PC-9 (cell line): ENCODE measurements at regions not wholly inside any gene's neighbourhood (a gene's known extent, or its start where the extent isn't known, plus 50 kb on each side); places are given as distances from the start of the nearest gene placed in this dataset.

Source experiments
- BruUV-seq: library from RNA; stranded (reverse); fragments of 400-500 nt; replicated peaks from 2 replicates; lab custom pipeline; 2021; lab: Mats Ljungman, UMichigan
- CTCF ChIA-PET: fragments of 300-600 bp; sonication (Branson Sonifier 250); formaldehyde crosslinking; loops from one replicate; lab custom pipeline; 2022; ENCODE audit warnings: antibody characterized with exemption; lab: Charles Lee
- POLR2A ChIA-PET: fragments of 300-600 bp; sonication (Branson Sonifier 250); formaldehyde crosslinking; loops from one replicate; lab custom pipeline; 2022; ENCODE audit warnings: antibody characterized with exemption; ENCODE audit not compliant: unreplicated experiment; lab: Charles Lee
- DNase-seq, 2 experiments: peaks; one replicate each; pipeline versions ENCODE4 v3.0.0 to v3.0.0-alpha.2; 2015 to 2022; ENCODE audit warnings: mixed read lengths in 1 of 2
- H2AFZ ChIP-seq: fragments of 200-600 bp; sonication (generic); 2 replicates; pipeline ENCODE4 v1.8.1; 2017; ENCODE audit warnings: antibody characterized with exemption
- H3F3A ChIP-seq: fragments of 200-600 bp; sonication (generic); 2 replicates; pipeline ENCODE4 v1.8.1; 2017; ENCODE audit warnings: antibody characterized with exemption, mild to moderate bottlenecking, low read depth; ENCODE audit not compliant: insufficient read depth
- H3K27ac ChIP-seq: fragments of 200-600 bp; sonication (generic); 2 replicates; pipeline ENCODE4 v1.6.1; 2016; ENCODE audit warnings: mixed run types
- H3K27me3 ChIP-seq: fragments of 200-600 bp; sonication (generic); 2 replicates; pipeline ENCODE4 v1.6.1; 2016; ENCODE audit warnings: low read depth, mixed run types; ENCODE audit not compliant: insufficient read depth
- H3K36me3 ChIP-seq: fragments of 200-600 bp; sonication (generic); 2 replicates; pipeline ENCODE4 v1.6.1; 2016; ENCODE audit warnings: low read depth, mixed run types
- H3K4me1 ChIP-seq: fragments of 200-600 bp; sonication (generic); replicated peaks from 2 replicates; pipeline ENCODE4 v1.6.1; 2016; ENCODE audit warnings: mixed run types; ENCODE audit not compliant: insufficient read depth
- H3K4me2 ChIP-seq: fragments of 200-600 bp; sonication (generic); 2 replicates; pipeline ENCODE4 v1.6.1; 2017; ENCODE audit warnings: mixed run types
- H3K4me3 ChIP-seq: fragments of 200-600 bp; sonication (generic); 2 replicates; pipeline ENCODE4 v1.6.1; 2016; ENCODE audit warnings: mixed run types
- H3K79me2 ChIP-seq: fragments of 200-600 bp; sonication (generic); 2 replicates; pipeline ENCODE4 v1.6.1; 2017; ENCODE audit warnings: low read depth, mixed run types
- H3K9me2 ChIP-seq: fragments of 200-600 bp; sonication (generic); 2 replicates; pipeline ENCODE4 v1.8.1; 2017; ENCODE audit warnings: mild to moderate bottlenecking; ENCODE audit not compliant: insufficient read depth
- H3K9me3 ChIP-seq: fragments of 200-600 bp; sonication (generic); 2 replicates; pipeline ENCODE4 v1.8.1; 2016; ENCODE audit warnings: low read depth; ENCODE audit not compliant: insufficient read depth
- H4K20me1 ChIP-seq: fragments of 200-600 bp; sonication (generic); 2 replicates; pipeline ENCODE4 v1.8.1; 2017; ENCODE audit not compliant: insufficient read depth
- EZH2 ChIP-seq: fragments of 200-600 bp; sonication (generic); IDR thresholded peaks from 2 replicates; pipeline ENCODE4 v1.8.0; 2017; ENCODE audit warnings: antibody characterized with exemption, low read depth
- intact Hi-C: fragments of 100-400 bp; cut with micrococcal nuclease; formaldehyde crosslinking; loops from one replicate; pipeline ENCODE4 v1.10.0; 2022; ENCODE audit not compliant: unreplicated experiment
- TF ChIP-seq, protein P1 (sequence below): fragments of 200-600 bp; sonication (generic); conservative IDR thresholded peaks from 2 replicates; pipeline ENCODE4 v1.6.1; 2017; ENCODE audit warnings: mixed run types, antibody characterized with exemption, mild to moderate bottlenecking, moderate library complexity

GRCh38 chr7:110407242-110407641 is 683.7 kb upstream of the LRRN3 start:
- H4K20me1 ChIP-seq: no peaks in the 10 kb centered on the region
- no peaks in the 10 kb centered on the region; the same call in 1 of the 2 replicates for H3K9me2 ChIP-seq
- no peak overlapping the region for H3K4me3 ChIP-seq
- no peaks in the 10 kb centered on the region for H3F3A ChIP-seq
- POLR2A ChIA-PET: no interaction called here
- H3K36me3 ChIP-seq: no peaks in the 10 kb centered on the region
- CTCF ChIA-PET: no interaction called here
- no peak for DNase-seq
- intact Hi-C loops: no loop called here
- BruUV-seq: no TSS peak
- TF ChIP-seq EZH2: no peak
- TF ChIP-seq, protein P1, sequence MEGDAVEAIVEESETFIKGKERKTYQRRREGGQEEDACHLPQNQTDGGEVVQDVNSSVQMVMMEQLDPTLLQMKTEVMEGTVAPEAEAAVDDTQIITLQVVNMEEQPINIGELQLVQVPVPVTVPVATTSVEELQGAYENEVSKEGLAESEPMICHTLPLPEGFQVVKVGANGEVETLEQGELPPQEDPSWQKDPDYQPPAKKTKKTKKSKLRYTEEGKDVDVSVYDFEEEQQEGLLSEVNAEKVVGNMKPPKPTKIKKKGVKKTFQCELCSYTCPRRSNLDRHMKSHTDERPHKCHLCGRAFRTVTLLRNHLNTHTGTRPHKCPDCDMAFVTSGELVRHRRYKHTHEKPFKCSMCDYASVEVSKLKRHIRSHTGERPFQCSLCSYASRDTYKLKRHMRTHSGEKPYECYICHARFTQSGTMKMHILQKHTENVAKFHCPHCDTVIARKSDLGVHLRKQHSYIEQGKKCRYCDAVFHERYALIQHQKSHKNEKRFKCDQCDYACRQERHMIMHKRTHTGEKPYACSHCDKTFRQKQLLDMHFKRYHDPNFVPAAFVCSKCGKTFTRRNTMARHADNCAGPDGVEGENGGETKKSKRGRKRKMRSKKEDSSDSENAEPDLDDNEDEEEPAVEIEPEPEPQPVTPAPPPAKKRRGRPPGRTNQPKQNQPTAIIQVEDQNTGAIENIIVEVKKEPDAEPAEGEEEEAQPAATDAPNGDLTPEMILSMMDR: no peak
- H2AFZ ChIP-seq: no peak overlapping the region
- no peaks in the 10 kb centered on the region for H3K79me2 ChIP-seq
- no peak overlapping the region for H3K27ac ChIP-seq
- H3K9me3 ChIP-seq: no peaks in the 10 kb centered on the region
- peaks cover 10% of the 10 kb centered on the region for H3K4me1 ChIP-seq
- H3K27me3 ChIP-seq: no peaks in the 10 kb centered on the region
- H3K4me2 ChIP-seq: no peak overlapping the region

DNA sequence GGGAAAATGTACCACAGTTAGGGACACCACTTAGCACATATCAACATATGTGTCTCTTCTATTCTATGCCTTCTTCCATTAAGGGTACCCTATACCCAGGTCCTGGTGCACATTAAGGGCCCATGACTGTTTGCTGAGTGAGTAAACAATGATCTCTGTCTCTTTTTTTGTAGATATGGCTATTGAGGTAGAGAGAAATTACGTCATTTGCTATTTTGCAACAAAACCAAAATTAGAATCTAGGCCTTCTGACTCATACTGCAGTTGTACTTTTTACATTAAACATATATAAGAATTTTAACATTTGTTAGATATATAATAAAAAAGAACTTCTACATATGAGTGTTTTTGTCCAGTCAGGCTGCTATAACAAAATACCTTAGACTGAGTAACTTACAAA is 683.2 kb upstream of the LRRN3 start:
- Histone ChIP-seq H3K9me2 (no peaks in the 10 kb centered on the region; the same call in 1 of the 2 replicates), H3K4me2 (no peak overlapping the region), H4K20me1 (no peaks in the 10 kb centered on the region), H3K36me3 (no peaks in the 10 kb centered on the region), H3K9me3 (no peaks in the 10 kb centered on the region), H3K79me2 (no peaks in the 10 kb centered on the region), H3K27me3 (no peaks in the 10 kb centered on the region), H3K4me3 (no peak overlapping the region), H3K4me1 (peaks cover 10% of the 10 kb centered on the region), H3F3A (no peaks in the 10 kb centered on the region), H2AFZ (no peak overlapping the region), H3K27ac (no peak overlapping the region)
- DNase-seq: peak in 1 of 2 experiments; percentile 40
- BruUV-seq: no TSS peak
- ChIA-PET CTCF (no interaction called here), POLR2A (no interaction called here)
- TF ChIP-seq EZH2: no peak
- TF ChIP-seq, protein P1: no peak
- intact Hi-C loops: no loop called here

GRCh38 chr7:110412614-110413013 is 678.3 kb upstream of the LRRN3 start:
- intact Hi-C loops: no loop called here
- Histone ChIP-seq H3K4me3 (no peak overlapping the region), H3K9me3 (no peaks in the 10 kb centered on the region), H2AFZ (no peak overlapping the region), H3K79me2 (no peaks in the 10 kb centered on the region), H3F3A (no peaks in the 10 kb centered on the region), H3K27ac (no peak overlapping the region), H3K4me2 (no peak overlapping the region), H3K27me3 (no peaks in the 10 kb centered on the region), H3K9me2 (no peaks in the 10 kb centered on the region), H3K4me1 (peaks cover 6% of the 10 kb centered on the region), H4K20me1 (no peaks in the 10 kb centered on the region), H3K36me3 (no peaks in the 10 kb centered on the region)
- no TSS peak for BruUV-seq
- no peak for DNase-seq
- TF ChIP-seq, protein P1: no peak
- TF ChIP-seq EZH2: no peak
- ChIA-PET CTCF (no interaction called here), POLR2A (no interaction called here)
